Kidney glomerular epithelial cell (primary cell): ENCODE measurements at regions not wholly inside any gene's neighbourhood (a gene's known extent, or its start where the extent isn't known, plus 50 kb on each side); places are given as distances from the start of the nearest gene placed in this dataset.
A peak's percentile ranks its signal among the peaks of the same experiment; 100 is the strongest.
"Not testable (repeated sequence)": the region's sequence is repeated elsewhere in the genome, so short reads cannot be mapped to it uniquely, and the experiment has no call there.

Experiments used
- DNase-seq: peaks from one replicate; lab custom pipeline; 2025; lab: John Stamatoyannopoulos, UW

GRCh38 chr17:71477356-71477755, 643.5 kb upstream of the SOX9 start:
- no peak for DNase-seq

GRCh38 chr17:71480099-71480498, 640.7 kb upstream of the SOX9 start:
- DNase-seq, result no peak

- DNase-seq, result no peak
Observed at GRCh38 chr17:71482625-71483024, 638.2 kb upstream of the SOX9 start.

- DNase-seq, result no peak
Observed at GRCh38 chr17:71484546-71484945, 636.3 kb upstream of the SOX9 start.

- DNase-seq, result no peak
Observed at GRCh38 chr17:71485426-71485825, 635.4 kb upstream of the SOX9 start.

GRCh38 chr17:71486261-71486660, 634.6 kb upstream of the SOX9 start:
- DNase-seq, result no peak

GRCh38 chr17:71488851-71489250, 632.0 kb upstream of the SOX9 start:
- DNase-seq, result no peak

GRCh38 chr17:71494062-71494855, 626.6 kb upstream of the SOX9 start:
- peak; percentile 55 for DNase-seq

- DNase-seq, result no peak
Observed at GRCh38 chr17:71495420-71495819, 625.4 kb upstream of the SOX9 start.

- DNase-seq, result no peak
Observed at GRCh38 chr17:71496552-71496951, 624.3 kb upstream of the SOX9 start.

GRCh38 chr17:71500761-71501555, 619.9 kb upstream of the SOX9 start:
- no peak for DNase-seq

- DNase-seq, result no peak
Observed at GRCh38 chr17:71501711-71502110, 619.1 kb upstream of the SOX9 start.

- DNase-seq, result no peak
Observed at GRCh38 chr17:71502443-71502842, 618.4 kb upstream of the SOX9 start.

- no peak for DNase-seq
Observed at GRCh38 chr17:71503710-71504465, 616.9 kb upstream of the SOX9 start.

- DNase-seq, result no peak
Observed at GRCh38 chr17:71505200-71505599, 615.6 kb upstream of the SOX9 start.

GRCh38 chr17:71505981-71506380, 614.8 kb upstream of the SOX9 start:
- no peak for DNase-seq

- DNase-seq, result no peak
Observed at GRCh38 chr17:71511266-71511995, 609.4 kb upstream of the SOX9 start.

GRCh38 chr17:71513725-71514124, 607.1 kb upstream of the SOX9 start:
- DNase-seq, result not testable (repeated sequence)

GRCh38 chr17:71516149-71516548, 604.7 kb upstream of the SOX9 start:
- DNase-seq, result no peak

- DNase-seq, result no peak
Observed at GRCh38 chr17:71519285-71519684, 601.5 kb upstream of the SOX9 start.

GRCh38 chr17:71521724-71522123, 599.1 kb upstream of the SOX9 start:
- DNase-seq, result no peak

GRCh38 chr17:71522383-71522782, 598.4 kb upstream of the SOX9 start:
- peak; percentile 7 for DNase-seq
